Osteoblast (primary cell): ENCODE measurements at regions not wholly inside any gene's neighbourhood (a gene's known extent, or its start where the extent isn't known, plus 50 kb on each side); places are given as distances from the start of the nearest gene placed in this dataset.

Experiments used
- DNase-seq: peaks from one replicate; pipeline ENCODE4 v3.0.0; 2011; ENCODE audit warnings: low spot score, mixed read lengths; ENCODE audit not compliant: insufficient read length; ENCODE audit errors: missing footprints
- H2AFZ ChIP-seq: 2 replicates; pipeline ENCODE4 v1.6.0; 2011; ENCODE audit warnings: mild to moderate bottlenecking, low read length
- H3K27ac ChIP-seq: 2 replicates; pipeline ENCODE4 v1.5.1; 2011; ENCODE audit warnings: mild to moderate bottlenecking, low read depth, low read length, moderate library complexity
- H3K27me3 ChIP-seq: 2 replicates; pipeline ENCODE4 v1.6.0; 2012; ENCODE audit warnings: mild to moderate bottlenecking, control low read depth, inconsistent platforms, low read length, moderate library complexity; ENCODE audit not compliant: insufficient read depth
- H3K36me3 ChIP-seq: 2 replicates; pipeline ENCODE4 v1.5.1; 2011; ENCODE audit warnings: mild to moderate bottlenecking, low read length, control low read depth, moderate library complexity; ENCODE audit not compliant: insufficient read depth
- H3K4me1 ChIP-seq: 2 replicates; pipeline ENCODE4 v1.5.1; 2011; ENCODE audit warnings: mild to moderate bottlenecking, low read length, control low read depth, moderate library complexity; ENCODE audit not compliant: insufficient read depth
- H3K4me2 ChIP-seq: 2 replicates; pipeline ENCODE4 v1.6.0; 2011; ENCODE audit warnings: mild to moderate bottlenecking, low read length; ENCODE audit not compliant: insufficient read depth
- H3K4me3 ChIP-seq: fragments of 200-600 bp; sonication (generic); 3 replicates; pipeline ENCODE4 v1.5.1; 2012; ENCODE audit warnings: mild to moderate bottlenecking, low read length, inconsistent platforms; ENCODE audit not compliant: insufficient read depth
- H3K79me2 ChIP-seq: 2 replicates; pipeline ENCODE4 v1.6.0; 2012; ENCODE audit warnings: mild to moderate bottlenecking, low read length, control low read depth, inconsistent platforms; ENCODE audit not compliant: insufficient read depth
- H3K9me3 ChIP-seq: 2 replicates; pipeline ENCODE4 v1.5.1; 2011; ENCODE audit warnings: low read depth, low read length, control low read depth
- H4K20me1 ChIP-seq: 2 replicates; pipeline ENCODE4 v1.6.0; 2012; ENCODE audit warnings: mild to moderate bottlenecking, low read length, control low read depth; ENCODE audit not compliant: insufficient read depth
- TF ChIP-seq, protein P1 (sequence below): IDR thresholded peaks from 2 replicates; pipeline ENCODE4 v1.5.1; 2011; ENCODE audit warnings: mild to moderate bottlenecking, low read depth, low read length, moderate library complexity; ENCODE audit errors: extremely low read depth

DNA sequence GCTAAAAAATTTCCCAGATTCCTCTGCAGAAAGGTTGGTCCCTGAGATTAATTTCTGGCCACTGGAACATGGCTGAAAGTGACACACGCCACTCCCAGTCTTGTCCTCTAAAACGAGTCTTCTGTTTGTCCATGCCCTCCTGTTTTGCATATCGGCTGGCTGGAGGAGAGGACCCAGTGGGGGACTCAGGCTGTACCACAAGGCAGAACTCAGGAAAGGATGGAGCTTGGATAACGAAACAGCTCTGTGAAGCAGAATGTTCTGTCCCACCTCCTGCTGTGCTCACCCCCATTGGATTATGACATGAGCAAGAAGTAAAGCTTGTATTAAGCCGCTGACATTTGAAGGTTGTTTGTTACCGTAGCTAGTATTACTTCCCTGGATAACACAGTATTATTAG lies 856.2 kb downstream of the BCL11B start:
- no peak overlapping the region for H3K27ac ChIP-seq
- H3K36me3 ChIP-seq, result no peaks in the 10 kb centered on the region
- H3K4me1 ChIP-seq, result no peaks in the 10 kb centered on the region
- no peak overlapping the region for H2AFZ ChIP-seq
- H3K4me3 ChIP-seq, result no peak overlapping the region
- H3K79me2 ChIP-seq, result no peaks in the 10 kb centered on the region
- no peaks in the 10 kb centered on the region for H4K20me1 ChIP-seq
- DNase-seq, result no peak
- TF ChIP-seq, protein P1, sequence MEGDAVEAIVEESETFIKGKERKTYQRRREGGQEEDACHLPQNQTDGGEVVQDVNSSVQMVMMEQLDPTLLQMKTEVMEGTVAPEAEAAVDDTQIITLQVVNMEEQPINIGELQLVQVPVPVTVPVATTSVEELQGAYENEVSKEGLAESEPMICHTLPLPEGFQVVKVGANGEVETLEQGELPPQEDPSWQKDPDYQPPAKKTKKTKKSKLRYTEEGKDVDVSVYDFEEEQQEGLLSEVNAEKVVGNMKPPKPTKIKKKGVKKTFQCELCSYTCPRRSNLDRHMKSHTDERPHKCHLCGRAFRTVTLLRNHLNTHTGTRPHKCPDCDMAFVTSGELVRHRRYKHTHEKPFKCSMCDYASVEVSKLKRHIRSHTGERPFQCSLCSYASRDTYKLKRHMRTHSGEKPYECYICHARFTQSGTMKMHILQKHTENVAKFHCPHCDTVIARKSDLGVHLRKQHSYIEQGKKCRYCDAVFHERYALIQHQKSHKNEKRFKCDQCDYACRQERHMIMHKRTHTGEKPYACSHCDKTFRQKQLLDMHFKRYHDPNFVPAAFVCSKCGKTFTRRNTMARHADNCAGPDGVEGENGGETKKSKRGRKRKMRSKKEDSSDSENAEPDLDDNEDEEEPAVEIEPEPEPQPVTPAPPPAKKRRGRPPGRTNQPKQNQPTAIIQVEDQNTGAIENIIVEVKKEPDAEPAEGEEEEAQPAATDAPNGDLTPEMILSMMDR, result no peak
- H3K4me2 ChIP-seq, result no peak overlapping the region
- peaks cover 7% of the 10 kb centered on the region for H3K9me3 ChIP-seq
- H3K27me3 ChIP-seq, result no peaks in the 10 kb centered on the region

- Histone ChIP-seq H3K4me1 (no peaks in the 10 kb centered on the region), H3K36me3 (no peaks in the 10 kb centered on the region), H2AFZ (no peak overlapping the region), H3K27me3 (no peaks in the 10 kb centered on the region), H4K20me1 (no peaks in the 10 kb centered on the region), H3K4me3 (no peak overlapping the region), H3K79me2 (no peaks in the 10 kb centered on the region), H3K4me2 (no peak overlapping the region), H3K27ac (no peak overlapping the region), H3K9me3 (peaks cover 4% of the 10 kb centered on the region)
- TF ChIP-seq, protein P1, result no peak
- no peak for DNase-seq
Observed at GRCh38 chr14:98417001-98417400, 855.0 kb downstream of the BCL11B start.

- DNase-seq, result no peak
- Histone ChIP-seq H3K4me2 (no peak overlapping the region), H3K4me1 (no peaks in the 10 kb centered on the region), H2AFZ (no peak overlapping the region), H3K27me3 (no peaks in the 10 kb centered on the region), H3K9me3 (no peaks in the 10 kb centered on the region), H3K36me3 (no peaks in the 10 kb centered on the region), H4K20me1 (no peaks in the 10 kb centered on the region), H3K4me3 (no peak overlapping the region), H3K79me2 (no peaks in the 10 kb centered on the region), H3K27ac (no peak overlapping the region)
- TF ChIP-seq, protein P1, result no peak
Observed at GRCh38 chr14:98428483-98428994, 843.5 kb downstream of the BCL11B start.

DNA sequence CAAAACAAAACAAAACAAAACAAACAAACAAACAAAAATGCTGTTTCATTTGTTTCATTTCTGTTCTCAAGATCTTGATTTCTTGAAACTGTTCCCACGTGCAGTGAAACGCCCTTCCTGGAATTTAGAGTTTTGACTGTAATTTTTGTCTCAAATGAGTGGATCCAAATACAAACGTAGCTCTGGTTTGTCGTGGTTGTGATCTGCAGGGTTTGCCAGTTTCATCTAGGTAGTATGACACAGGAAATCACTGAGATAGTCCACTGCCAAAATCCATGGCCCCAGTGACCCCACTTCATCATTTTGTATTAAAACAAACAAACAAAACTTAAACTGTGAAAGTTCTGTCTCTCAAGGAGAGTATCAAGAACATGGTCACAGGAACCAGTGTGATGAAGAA lies 838.6 kb downstream of the BCL11B start:
- no peak overlapping the region for H3K4me3 ChIP-seq
- H4K20me1 ChIP-seq, result no peaks in the 10 kb centered on the region
- H3K27me3 ChIP-seq, result no peaks in the 10 kb centered on the region
- H2AFZ ChIP-seq, result no peak overlapping the region
- H3K4me2 ChIP-seq, result no peak overlapping the region
- H3K4me1 ChIP-seq, result no peaks in the 10 kb centered on the region
- TF ChIP-seq, protein P1, result no peak
- H3K79me2 ChIP-seq, result no peaks in the 10 kb centered on the region
- no peaks in the 10 kb centered on the region for H3K36me3 ChIP-seq
- H3K27ac ChIP-seq, result no peak overlapping the region
- DNase-seq, result no peak
- H3K9me3 ChIP-seq, result no peaks in the 10 kb centered on the region
